Tibial nerve (tissue), 4 donors: ENCODE measurements at regions not wholly inside any gene's neighbourhood (a gene's known extent, or its start where the extent isn't known, plus 50 kb on each side); places are given as distances from the start of the nearest gene placed in this dataset.

Experiments
- CTCF ChIP-seq, 5 experiments: fragments of 200-600 bp in 3 of 5; fragments of 450-650 bp in 2 of 5; sonication (generic) in 3 of 5; IDR thresholded peaks; one replicate each; pipeline ENCODE4 v1.5.1; 2016 to 2019; ENCODE audit warnings: antibody characterized with exemption in 5 of 5, mild to moderate bottlenecking in 3 of 5, moderate library complexity in 2 of 5
- EP300 ChIP-seq, 2 donors: sonication (generic); formaldehyde crosslinking; IDR thresholded peaks; one replicate each; pipeline ENCODE4 v1.6.1; 2017; ENCODE audit warnings: antibody characterized with exemption in 2 of 2, mild to moderate bottlenecking in 1 of 2
- POLR2A ChIP-seq, 2 donors: fragments of 450-650 bp; IDR thresholded peaks; one replicate each; pipeline ENCODE4 v1.6.1; 2017; ENCODE audit warnings: antibody characterized with exemption in 2 of 2, mild to moderate bottlenecking in 2 of 2, moderate library complexity in 2 of 2

GRCh38 chr4:137956256-137956655 is 285.9 kb downstream of the SLC7A11 start:
- TF ChIP-seq POLR2A (IDR thresholded peaks at IDR 0.05) (no peak), CTCF (IDR thresholded peaks at IDR 0.05) (no peak), EP300 (IDR thresholded peaks at IDR 0.05) (no peak)
